ENCODE measurements at regions not wholly inside any gene's neighbourhood (a gene's known extent, or its start where the extent isn't known, plus 50 kb on each side); places are given as distances from the start of the nearest gene placed in this dataset.

GRCh38 chr21:31459457-31459856 lies 115.4 kb upstream of the TIAM1 start:
- no peak for TF ChIP-seq CTCF (IDR thresholded peaks at IDR 0.05; ENCODE audit: control extremely low read depth, extremely low read depth)
- Histone ChIP-seq H3K27ac (ENCODE audit: low read depth in 1 of 2, low read length in 1 of 2) (no peak overlapping the region), H3K4me1 (ENCODE audit: control insufficient read depth in 5 of 5, insufficient read depth in 5 of 5, low read length in 5 of 5) (no peaks in the 10 kb centered on the region), H3K36me3 (ENCODE audit: control insufficient read depth in 4 of 4, insufficient read depth in 4 of 4, low read length in 4 of 4) (peaks cover 0 to 4% (median 0%) of the 10 kb centered on the region in 4 donors), H3K9me3 (ENCODE audit: control insufficient read depth in 4 of 4, insufficient read depth in 3 of 4, low read length in 3 of 4) (no peaks in the 10 kb centered on the region), H3K4me3 (no peak overlapping the region), H3K9ac (ENCODE audit: insufficient read depth in 1 of 2, low read length in 2 of 2) (no peak overlapping the region), H3K27me3 (ENCODE audit: control insufficient read depth in 3 of 3, insufficient read depth in 3 of 3, low read length in 2 of 3) (no peaks in the 10 kb centered on the region)
- ATAC-seq (ENCODE audit: insufficient read depth, low FRiP score) (no peak), DNase-seq (no peak)
- WGBS, 2 donors = 89 to 95% methylated on average over 3 of the region's 3 CpGs

- no peak for ATAC-seq (ENCODE audit: insufficient read depth, low FRiP score)
- H3K27ac ChIP-seq (ENCODE audit: low read depth in 1 of 2, low read length in 1 of 2) = no peak overlapping the region
- no peak overlapping the region for H3K4me3 ChIP-seq
- TF ChIP-seq CTCF (IDR thresholded peaks at IDR 0.05; ENCODE audit: control extremely low read depth, extremely low read depth) = no peak
- WGBS, 2 donors = 92 to 93% methylated on average over 1 of the region's 1 CpG
- H3K9me3 ChIP-seq (ENCODE audit: control insufficient read depth in 4 of 4, insufficient read depth in 3 of 4, low read length in 3 of 4) = peaks cover 0 to 3% (median 0%) of the 10 kb centered on the region in 4 donors
- no peak for DNase-seq
- H3K27me3 ChIP-seq (ENCODE audit: control insufficient read depth in 3 of 3, insufficient read depth in 3 of 3, low read length in 2 of 3) = no peaks in the 10 kb centered on the region
- H3K4me1 ChIP-seq (ENCODE audit: control insufficient read depth in 5 of 5, insufficient read depth in 5 of 5, low read length in 5 of 5) = peaks cover 0 to 3% (median 0%) of the 10 kb centered on the region in 5 donors
- peaks cover 0 to 4% (median 0%) of the 10 kb centered on the region in 4 donors for H3K36me3 ChIP-seq (ENCODE audit: control insufficient read depth in 4 of 4, insufficient read depth in 4 of 4, low read length in 4 of 4)
- no peak overlapping the region for H3K9ac ChIP-seq (ENCODE audit: insufficient read depth in 1 of 2, low read length in 2 of 2)
Measured at GRCh38 chr21:31457675-31458074, 113.6 kb upstream of the TIAM1 start.

- H3K9ac ChIP-seq (ENCODE audit: insufficient read depth in 1 of 2, low read length in 2 of 2) = no peak overlapping the region
- no peak for ATAC-seq (ENCODE audit: insufficient read depth, low FRiP score)
- 84 to 86% methylated on average over 6 of the region's 6 CpGs for WGBS, 2 donors
- H3K4me3 ChIP-seq = no peak overlapping the region
- H3K27ac ChIP-seq (ENCODE audit: low read depth in 1 of 2, low read length in 1 of 2) = no peak overlapping the region
- TF ChIP-seq CTCF (IDR thresholded peaks at IDR 0.05; ENCODE audit: control extremely low read depth, extremely low read depth) = no peak
- DNase-seq = no peak
- H3K9me3 ChIP-seq (ENCODE audit: control insufficient read depth in 4 of 4, insufficient read depth in 3 of 4, low read length in 3 of 4) = peaks cover 0 to 3% (median 0%) of the 10 kb centered on the region in 4 donors
- H3K4me1 ChIP-seq (ENCODE audit: control insufficient read depth in 5 of 5, insufficient read depth in 5 of 5, low read length in 5 of 5) = peaks cover 0 to 3% (median 0%) of the 10 kb centered on the region in 5 donors
- no peaks in the 10 kb centered on the region for H3K27me3 ChIP-seq (ENCODE audit: control insufficient read depth in 3 of 3, insufficient read depth in 3 of 3, low read length in 2 of 3)
- H3K36me3 ChIP-seq (ENCODE audit: control insufficient read depth in 4 of 4, insufficient read depth in 4 of 4, low read length in 4 of 4) = no peaks in the 10 kb centered on the region
Measured at GRCh38 chr21:31456201-31456600, 112.1 kb upstream of the TIAM1 start.

GRCh38 chr21:31455506-31455905 lies 111.4 kb upstream of the TIAM1 start:
- Histone ChIP-seq H3K4me3 (no peak overlapping the region), H3K9ac (ENCODE audit: insufficient read depth in 1 of 2, low read length in 2 of 2) (no peak overlapping the region), H3K9me3 (ENCODE audit: control insufficient read depth in 4 of 4, insufficient read depth in 3 of 4, low read length in 3 of 4) (peaks cover 0 to 3% (median 0%) of the 10 kb centered on the region in 4 donors), H3K36me3 (ENCODE audit: control insufficient read depth in 4 of 4, insufficient read depth in 4 of 4, low read length in 4 of 4) (no peaks in the 10 kb centered on the region), H3K4me1 (ENCODE audit: control insufficient read depth in 5 of 5, insufficient read depth in 5 of 5, low read length in 5 of 5) (peaks cover 0 to 5% (median 0%) of the 10 kb centered on the region in 5 donors), H3K27ac (ENCODE audit: low read depth in 1 of 2, low read length in 1 of 2) (no peak overlapping the region), H3K27me3 (ENCODE audit: control insufficient read depth in 3 of 3, insufficient read depth in 3 of 3, low read length in 2 of 3) (no peaks in the 10 kb centered on the region)
- WGBS, 2 donors = 88 to 91% methylated on average over 4 of the region's 4 CpGs
- DNase-seq (no peak), ATAC-seq (ENCODE audit: insufficient read depth, low FRiP score) (no peak)
- TF ChIP-seq CTCF (IDR thresholded peaks at IDR 0.05; ENCODE audit: control extremely low read depth, extremely low read depth) = no peak

All from lung (tissue), 11 donors.